ENCODE measurements at regions not wholly inside any gene's neighbourhood (a gene's known extent, or its start where the extent isn't known, plus 50 kb on each side); places are given as distances from the start of the nearest gene placed in this dataset.

GRCh38 chr1:194228427-194228826, 1042.0 kb upstream of the B3GALT2 start:
- no peak overlapping the region for H3K27ac Mint-ChIP-seq
- H3K36me3 Mint-ChIP-seq (ENCODE audit: low read depth): no peaks in the 10 kb centered on the region
- no peaks in the 10 kb centered on the region for H3K27me3 Mint-ChIP-seq (ENCODE audit: low read depth)
- H3K4me1 Mint-ChIP-seq (ENCODE audit: low read depth): peaks cover 9% of the 10 kb centered on the region
- H3K4me3 Mint-ChIP-seq: no peak overlapping the region
- peaks cover 3% of the 10 kb centered on the region for H3K9me3 Mint-ChIP-seq

DNA sequence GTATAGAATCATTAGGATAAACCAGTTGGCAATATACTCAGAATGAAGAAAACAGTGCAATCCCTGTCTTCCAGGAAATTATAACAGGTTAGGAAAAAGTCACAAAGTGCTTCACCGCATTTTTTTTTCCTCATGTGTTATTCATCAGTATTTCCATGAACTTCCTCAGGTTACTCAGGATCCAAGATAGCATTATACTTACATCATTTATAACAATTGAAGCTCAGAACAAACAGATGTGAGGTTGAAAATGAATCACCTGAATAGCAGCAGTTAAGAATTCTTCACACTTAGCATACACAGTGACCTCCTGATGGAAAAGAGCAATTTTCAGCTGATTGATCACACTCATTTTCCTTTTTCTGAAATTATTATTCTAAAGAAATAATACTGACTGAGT, 1040.7 kb upstream of the B3GALT2 start:
- Mint-ChIP-seq H3K27ac (no peak overlapping the region), H3K36me3 (ENCODE audit: low read depth) (no peaks in the 10 kb centered on the region), H3K4me1 (ENCODE audit: low read depth) (peaks cover 9% of the 10 kb centered on the region), H3K9me3 (peaks cover 3% of the 10 kb centered on the region), H3K4me3 (no peak overlapping the region), H3K27me3 (ENCODE audit: low read depth) (no peaks in the 10 kb centered on the region)

DNA sequence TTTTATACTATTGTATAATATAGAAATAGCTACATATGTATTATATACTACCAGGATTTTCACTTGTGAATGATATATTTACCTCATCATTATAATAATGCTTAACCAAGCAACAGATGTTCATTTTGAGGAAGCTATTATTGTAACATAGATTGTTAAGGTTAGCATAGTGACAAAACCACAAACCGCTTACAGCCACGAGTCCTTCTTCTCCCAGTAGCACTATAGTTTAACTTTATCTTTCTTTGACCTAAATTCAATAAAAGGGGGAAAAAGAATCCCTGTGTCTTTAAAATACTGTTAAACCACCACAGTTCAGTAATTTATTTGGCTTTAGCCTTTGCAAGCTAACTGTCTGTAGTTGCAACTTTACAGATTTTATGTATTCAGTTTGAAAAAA, 1039.4 kb upstream of the B3GALT2 start:
- no peaks in the 10 kb centered on the region for H3K36me3 Mint-ChIP-seq (ENCODE audit: low read depth)
- no peak overlapping the region for H3K4me3 Mint-ChIP-seq
- H3K9me3 Mint-ChIP-seq: peaks cover 3% of the 10 kb centered on the region
- H3K4me1 Mint-ChIP-seq (ENCODE audit: low read depth): peaks cover 9% of the 10 kb centered on the region
- no peak overlapping the region for H3K27ac Mint-ChIP-seq
- H3K27me3 Mint-ChIP-seq (ENCODE audit: low read depth): no peaks in the 10 kb centered on the region

GRCh38 chr1:194223596-194223995, 1037.2 kb upstream of the B3GALT2 start:
- no peaks in the 10 kb centered on the region for H3K9me3 Mint-ChIP-seq
- no peak overlapping the region for H3K27ac Mint-ChIP-seq
- H3K4me1 Mint-ChIP-seq (ENCODE audit: low read depth): peaks cover 9% of the 10 kb centered on the region
- H3K27me3 Mint-ChIP-seq (ENCODE audit: low read depth): no peaks in the 10 kb centered on the region
- no peak overlapping the region for H3K4me3 Mint-ChIP-seq
- H3K36me3 Mint-ChIP-seq (ENCODE audit: low read depth): no peaks in the 10 kb centered on the region

DNA sequence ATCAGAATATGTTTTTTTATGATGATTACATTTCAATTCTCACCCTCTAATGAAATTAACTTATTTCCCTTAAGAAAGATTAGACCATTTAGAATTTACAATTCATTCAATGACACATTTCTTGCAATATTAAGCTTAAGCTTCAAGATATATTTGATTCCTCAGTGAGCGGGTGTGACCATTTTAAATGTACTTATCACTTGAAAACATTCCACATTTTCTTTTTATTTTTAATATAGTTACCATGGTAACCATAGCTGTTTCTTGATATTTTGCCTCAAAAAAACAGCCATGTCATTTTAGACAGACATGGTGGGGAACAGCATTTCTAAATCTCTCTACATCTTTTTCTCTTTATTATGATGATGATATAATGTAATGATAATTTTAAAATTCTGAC, 1029.0 kb upstream of the B3GALT2 start:
- no peaks in the 10 kb centered on the region for H3K4me1 Mint-ChIP-seq (ENCODE audit: low read depth)
- H3K27me3 Mint-ChIP-seq (ENCODE audit: low read depth): no peaks in the 10 kb centered on the region
- H3K4me3 Mint-ChIP-seq: no peak overlapping the region
- no peaks in the 10 kb centered on the region for H3K9me3 Mint-ChIP-seq
- H3K27ac Mint-ChIP-seq: no peak overlapping the region
- no peaks in the 10 kb centered on the region for H3K36me3 Mint-ChIP-seq (ENCODE audit: low read depth)

GRCh38 chr1:194214735-194215134, 1028.3 kb upstream of the B3GALT2 start:
- Mint-ChIP-seq H3K36me3 (ENCODE audit: low read depth) (no peaks in the 10 kb centered on the region), H3K27me3 (ENCODE audit: low read depth) (no peaks in the 10 kb centered on the region), H3K4me1 (ENCODE audit: low read depth) (no peaks in the 10 kb centered on the region), H3K9me3 (no peaks in the 10 kb centered on the region), H3K27ac (no peak overlapping the region), H3K4me3 (no peak overlapping the region)

GRCh38 chr1:194209920-194210319, 1023.5 kb upstream of the B3GALT2 start:
- Mint-ChIP-seq H3K27ac (no peak overlapping the region), H3K27me3 (ENCODE audit: low read depth) (no peaks in the 10 kb centered on the region), H3K4me3 (no peak overlapping the region), H3K9me3 (no peaks in the 10 kb centered on the region), H3K36me3 (ENCODE audit: low read depth) (no peaks in the 10 kb centered on the region), H3K4me1 (ENCODE audit: low read depth) (no peaks in the 10 kb centered on the region)

GRCh38 chr1:194208674-194209073, 1022.3 kb upstream of the B3GALT2 start:
- Mint-ChIP-seq H3K27ac (no peak overlapping the region), H3K36me3 (ENCODE audit: low read depth) (no peaks in the 10 kb centered on the region), H3K9me3 (no peaks in the 10 kb centered on the region), H3K27me3 (ENCODE audit: low read depth) (no peaks in the 10 kb centered on the region), H3K4me3 (no peak overlapping the region), H3K4me1 (ENCODE audit: low read depth) (no peaks in the 10 kb centered on the region)

DNA sequence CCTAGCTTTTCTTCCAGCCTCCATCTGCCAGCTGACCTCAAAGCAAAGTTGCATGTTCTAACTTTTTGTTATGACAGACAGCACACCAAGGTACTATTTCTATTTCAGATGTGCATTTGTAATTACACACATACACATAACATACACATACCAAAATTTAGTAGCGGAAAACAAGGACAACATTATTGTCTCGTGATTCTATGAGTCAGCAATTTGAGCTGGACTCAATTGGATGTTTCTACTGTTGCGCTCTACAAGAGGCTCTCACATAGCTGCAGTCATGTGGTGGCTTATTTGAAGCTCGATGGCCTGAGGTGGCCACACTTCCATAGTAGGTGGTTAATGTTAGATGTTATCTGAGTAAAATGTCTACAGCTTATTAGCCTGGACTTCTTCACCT, 1010.1 kb upstream of the B3GALT2 start:
- Mint-ChIP-seq H3K27me3 (ENCODE audit: low read depth) (no peaks in the 10 kb centered on the region), H3K4me3 (no peak overlapping the region), H3K4me1 (ENCODE audit: low read depth) (no peaks in the 10 kb centered on the region), H3K36me3 (ENCODE audit: low read depth) (no peaks in the 10 kb centered on the region), H3K9me3 (no peaks in the 10 kb centered on the region), H3K27ac (no peak overlapping the region)

- H3K36me3 Mint-ChIP-seq (ENCODE audit: low read depth): no peaks in the 10 kb centered on the region
- H3K4me3 Mint-ChIP-seq: no peak overlapping the region
- H3K27ac Mint-ChIP-seq: no peak overlapping the region
- H3K27me3 Mint-ChIP-seq (ENCODE audit: low read depth): no peaks in the 10 kb centered on the region
- no peaks in the 10 kb centered on the region for H3K9me3 Mint-ChIP-seq
- no peaks in the 10 kb centered on the region for H3K4me1 Mint-ChIP-seq (ENCODE audit: low read depth)
These were observed 1008.3 kb upstream of the B3GALT2 start for GRCh38 chr1:194194724-194195123.

DNA sequence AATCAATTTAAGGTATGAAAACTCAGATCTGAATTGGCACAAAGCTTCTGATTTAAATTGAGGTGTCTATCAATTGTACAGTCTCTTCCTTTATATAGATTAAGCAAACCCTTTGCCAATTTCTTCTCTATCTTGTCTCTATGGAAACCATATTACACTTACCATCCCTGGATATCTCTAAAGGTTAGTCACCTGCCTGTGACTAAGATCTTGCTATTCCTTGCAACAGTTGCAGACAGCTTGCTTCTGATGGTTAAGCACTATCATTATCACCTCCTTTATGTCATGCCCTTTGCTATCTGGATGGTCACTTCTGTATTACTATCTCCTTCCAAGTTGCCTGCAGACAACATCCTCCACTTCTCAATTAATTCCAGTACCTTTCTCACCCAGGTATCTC, 998.6 kb upstream of the B3GALT2 start:
- no peak overlapping the region for H3K4me3 Mint-ChIP-seq
- H3K36me3 Mint-ChIP-seq (ENCODE audit: low read depth): no peaks in the 10 kb centered on the region
- H3K4me1 Mint-ChIP-seq (ENCODE audit: low read depth): no peaks in the 10 kb centered on the region
- no peak overlapping the region for H3K27ac Mint-ChIP-seq
- H3K27me3 Mint-ChIP-seq (ENCODE audit: low read depth): no peaks in the 10 kb centered on the region
- H3K9me3 Mint-ChIP-seq: no peaks in the 10 kb centered on the region

- H3K4me3 Mint-ChIP-seq: no peak overlapping the region
These were observed 998.0 kb upstream of the B3GALT2 start for GRCh38 chr1:194184425-194184824.

DNA sequence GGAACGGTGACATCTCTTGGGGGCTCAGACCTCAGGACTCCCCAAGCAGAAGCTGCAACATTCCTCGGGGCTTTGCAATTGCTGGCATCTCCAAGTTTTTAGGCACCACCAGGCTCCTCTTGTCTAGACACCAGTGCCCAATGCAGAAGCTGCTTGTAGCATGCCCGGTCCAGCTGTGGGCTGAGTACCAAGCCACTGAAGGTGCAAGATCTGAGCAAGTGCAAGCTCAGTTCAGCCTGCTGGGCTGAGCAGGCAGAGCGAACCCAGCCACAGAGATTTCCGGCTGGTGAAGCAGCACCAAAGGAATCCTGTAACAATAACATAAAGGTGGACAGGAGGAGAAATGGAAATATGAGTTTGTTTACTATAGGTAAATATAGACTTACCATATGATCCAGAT, 995.4 kb upstream of the B3GALT2 start:
- Mint-ChIP-seq H3K9me3 (no peaks in the 10 kb centered on the region), H3K4me1 (ENCODE audit: low read depth) (no peaks in the 10 kb centered on the region), H3K27me3 (ENCODE audit: low read depth) (no peaks in the 10 kb centered on the region), H3K4me3 (no peak overlapping the region), H3K27ac (no peak overlapping the region), H3K36me3 (ENCODE audit: low read depth) (no peaks in the 10 kb centered on the region)

More at GRCh38 chr1:194184425-194184824, 998.0 kb upstream of the B3GALT2 start:
- Mint-ChIP-seq H3K27ac (no peak overlapping the region), H3K36me3 (ENCODE audit: low read depth) (no peaks in the 10 kb centered on the region), H3K27me3 (ENCODE audit: low read depth) (no peaks in the 10 kb centered on the region), H3K4me1 (ENCODE audit: low read depth) (no peaks in the 10 kb centered on the region), H3K9me3 (no peaks in the 10 kb centered on the region)

DNA sequence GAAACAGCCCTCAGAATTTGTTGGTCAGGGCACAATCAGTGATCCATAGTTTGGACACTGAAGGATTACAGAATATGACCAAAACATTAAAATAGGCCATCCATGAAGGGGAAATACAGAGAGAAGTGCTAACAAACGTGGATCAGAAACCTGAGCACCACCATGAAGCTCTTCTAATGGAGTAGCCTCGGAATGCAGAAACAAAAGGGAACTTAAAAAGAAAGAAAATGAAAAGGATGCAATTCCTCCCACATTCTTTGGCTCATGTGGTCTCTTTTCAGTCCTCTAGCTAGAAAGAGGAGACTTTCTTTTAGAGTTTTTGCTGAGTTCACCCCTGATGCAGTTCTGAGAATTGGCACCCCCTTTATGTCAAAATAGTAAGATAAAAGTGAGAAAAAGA, 989.8 kb upstream of the B3GALT2 start:
- Mint-ChIP-seq H3K36me3 (ENCODE audit: low read depth) (no peaks in the 10 kb centered on the region), H3K4me3 (no peak overlapping the region), H3K9me3 (no peaks in the 10 kb centered on the region)

DNA sequence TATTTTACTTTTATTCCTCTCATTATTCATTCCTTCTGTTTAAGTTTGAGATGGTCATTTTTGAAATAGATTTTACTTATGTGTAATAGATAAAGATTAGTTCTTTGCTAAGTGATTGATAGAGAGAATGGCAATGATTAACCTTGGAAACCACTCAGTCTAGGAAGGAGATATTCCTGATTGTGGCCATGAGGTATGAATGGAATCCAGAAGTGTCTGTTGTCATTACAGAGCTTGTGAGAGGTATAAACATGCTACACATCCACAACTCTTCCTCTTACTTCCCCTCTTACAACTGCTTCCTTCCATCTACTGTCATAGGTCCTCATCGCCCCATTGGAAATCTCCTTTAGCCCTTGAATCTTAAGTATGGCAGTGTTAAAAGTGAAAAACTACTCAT, 988.8 kb upstream of the B3GALT2 start:
- no peaks in the 10 kb centered on the region for H3K9me3 Mint-ChIP-seq
- no peaks in the 10 kb centered on the region for H3K36me3 Mint-ChIP-seq (ENCODE audit: low read depth)
- no peak overlapping the region for H3K27ac Mint-ChIP-seq
- no peak overlapping the region for H3K4me3 Mint-ChIP-seq
- H3K27me3 Mint-ChIP-seq (ENCODE audit: low read depth): no peaks in the 10 kb centered on the region
- H3K4me1 Mint-ChIP-seq (ENCODE audit: low read depth): no peaks in the 10 kb centered on the region

More for the DNA sequence above, 989.8 kb upstream of the B3GALT2 start:
- no peak overlapping the region for H3K27ac Mint-ChIP-seq
- no peaks in the 10 kb centered on the region for H3K4me1 Mint-ChIP-seq (ENCODE audit: low read depth)
- H3K27me3 Mint-ChIP-seq (ENCODE audit: low read depth): no peaks in the 10 kb centered on the region

DNA sequence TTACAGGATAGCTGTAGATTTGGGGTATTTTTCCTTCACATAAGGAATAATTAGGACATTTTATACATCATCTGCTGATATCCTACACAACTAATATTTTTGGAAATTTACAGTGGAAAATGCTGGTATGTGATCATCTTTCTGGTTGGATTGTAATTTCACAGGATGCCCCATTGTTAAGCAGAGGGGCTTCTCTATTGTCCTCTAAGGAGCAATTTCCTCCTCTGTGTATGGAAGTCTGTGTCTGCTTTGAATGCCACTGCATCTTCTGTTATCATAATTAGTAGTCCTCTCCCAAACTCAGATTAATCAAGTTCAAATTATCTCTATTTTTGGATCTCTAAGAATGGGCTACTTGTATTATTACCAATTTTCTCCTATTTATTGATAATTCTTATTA, 988.1 kb upstream of the B3GALT2 start:
- Mint-ChIP-seq H3K4me3 (no peak overlapping the region), H3K27ac (no peak overlapping the region), H3K9me3 (no peaks in the 10 kb centered on the region), H3K36me3 (ENCODE audit: low read depth) (no peaks in the 10 kb centered on the region), H3K27me3 (ENCODE audit: low read depth) (no peaks in the 10 kb centered on the region), H3K4me1 (ENCODE audit: low read depth) (no peaks in the 10 kb centered on the region)
